ENCODE measurements at regions not wholly inside any gene's neighbourhood (a gene's known extent, or its start where the extent isn't known, plus 50 kb on each side); places are given as distances from the start of the nearest gene placed in this dataset.
"Not testable (repeated sequence)": the region's sequence is repeated elsewhere in the genome, so short reads cannot be mapped to it uniquely, and the experiment has no call there.

GRCh38 chr3:27639271-27639670 lies 82.9 kb downstream of the EOMES start:
- no peaks in the 10 kb centered on the region for H3K27me3 Mint-ChIP-seq
- peak overlapping the region; percentile 76 for H3K27ac Mint-ChIP-seq
- H3K4me1 Mint-ChIP-seq (ENCODE audit: low read depth), result peaks cover 14% of the 10 kb centered on the region
- no peak overlapping the region for H3K4me3 Mint-ChIP-seq
- DNase-seq, result no peak
- no peaks in the 10 kb centered on the region for H3K36me3 Mint-ChIP-seq (ENCODE audit: low read depth)
- no peaks in the 10 kb centered on the region for H3K9me3 Mint-ChIP-seq

- Mint-ChIP-seq H3K27ac (no peak overlapping the region), H3K27me3 (no peaks in the 10 kb centered on the region), H3K36me3 (ENCODE audit: low read depth) (no peaks in the 10 kb centered on the region), H3K4me3 (no peak overlapping the region), H3K4me1 (ENCODE audit: low read depth) (peaks cover 18% of the 10 kb centered on the region), H3K9me3 (no peaks in the 10 kb centered on the region)
- no peak for DNase-seq
Measured at GRCh38 chr3:27638594-27638993, 83.5 kb downstream of the EOMES start.

GRCh38 chr3:27637346-27637995 lies 84.7 kb downstream of the EOMES start:
- no peaks in the 10 kb centered on the region for H3K9me3 Mint-ChIP-seq
- H3K27me3 Mint-ChIP-seq, result no peaks in the 10 kb centered on the region
- peaks cover 26% of the 10 kb centered on the region for H3K4me1 Mint-ChIP-seq (ENCODE audit: low read depth)
- H3K4me3 Mint-ChIP-seq, result no peak overlapping the region
- peaks cover 4% of the 10 kb centered on the region for H3K36me3 Mint-ChIP-seq (ENCODE audit: low read depth)
- no peak for DNase-seq
- H3K27ac Mint-ChIP-seq, result no peak overlapping the region

- H3K4me3 Mint-ChIP-seq; DNase-seq; H3K27me3 Mint-ChIP-seq; H3K27ac Mint-ChIP-seq; H3K36me3 Mint-ChIP-seq (ENCODE audit: low read depth); H3K9me3 Mint-ChIP-seq: not testable (repeated sequence)
- H3K4me1 Mint-ChIP-seq (ENCODE audit: low read depth), result peaks cover 36% of the 10 kb centered on the region
Measured at GRCh38 chr3:27635006-27635405, 87.1 kb downstream of the EOMES start.

- H3K36me3 Mint-ChIP-seq (ENCODE audit: low read depth), result peaks cover 4% of the 10 kb centered on the region
- H3K27ac Mint-ChIP-seq, result peak overlapping the region; percentile 86
- no peak for DNase-seq
- H3K9me3 Mint-ChIP-seq, result no peaks in the 10 kb centered on the region
- H3K27me3 Mint-ChIP-seq, result no peaks in the 10 kb centered on the region
- peak overlapping the region; percentile 78 for H3K4me3 Mint-ChIP-seq
- peaks cover 37% of the 10 kb centered on the region for H3K4me1 Mint-ChIP-seq (ENCODE audit: low read depth)
Measured at GRCh38 chr3:27633224-27633545, 88.9 kb downstream of the EOMES start.

- peak overlapping the region; percentile 88 for H3K27ac Mint-ChIP-seq
- peak overlapping the region; percentile 78 for H3K4me3 Mint-ChIP-seq
- peak; percentile 74 for DNase-seq
- H3K9me3 Mint-ChIP-seq, result no peaks in the 10 kb centered on the region
- no peaks in the 10 kb centered on the region for H3K27me3 Mint-ChIP-seq
- peaks cover 4% of the 10 kb centered on the region for H3K36me3 Mint-ChIP-seq (ENCODE audit: low read depth)
- H3K4me1 Mint-ChIP-seq (ENCODE audit: low read depth), result peaks cover 41% of the 10 kb centered on the region
Measured at GRCh38 chr3:27632431-27633223, 89.5 kb downstream of the EOMES start.

- H3K27me3 Mint-ChIP-seq, result no peaks in the 10 kb centered on the region
- no peak for DNase-seq
- H3K27ac Mint-ChIP-seq, result peak overlapping the region; percentile 91
- H3K9me3 Mint-ChIP-seq, result no peaks in the 10 kb centered on the region
- peaks cover 44% of the 10 kb centered on the region for H3K4me1 Mint-ChIP-seq (ENCODE audit: low read depth)
- peaks cover 4% of the 10 kb centered on the region for H3K36me3 Mint-ChIP-seq (ENCODE audit: low read depth)
- H3K4me3 Mint-ChIP-seq, result no peak overlapping the region
Measured at GRCh38 chr3:27630885-27631284, 91.2 kb downstream of the EOMES start.

- Mint-ChIP-seq H3K27ac (peak overlapping the region; percentile 27), H3K27me3 (no peaks in the 10 kb centered on the region), H3K4me1 (ENCODE audit: low read depth) (peaks cover 54% of the 10 kb centered on the region), H3K36me3 (ENCODE audit: low read depth) (peaks cover 4% of the 10 kb centered on the region), H3K9me3 (no peaks in the 10 kb centered on the region), H3K4me3 (no peak overlapping the region)
- DNase-seq, result no peak
Measured at GRCh38 chr3:27629366-27629765, 92.8 kb downstream of the EOMES start.

GRCh38 chr3:27628026-27628750 lies 93.9 kb downstream of the EOMES start:
- H3K27ac Mint-ChIP-seq, result no peak overlapping the region
- no peaks in the 10 kb centered on the region for H3K27me3 Mint-ChIP-seq
- no peak for DNase-seq
- H3K9me3 Mint-ChIP-seq, result no peaks in the 10 kb centered on the region
- no peak overlapping the region for H3K4me3 Mint-ChIP-seq
- peaks cover 3% of the 10 kb centered on the region for H3K36me3 Mint-ChIP-seq (ENCODE audit: low read depth)
- peaks cover 48% of the 10 kb centered on the region for H3K4me1 Mint-ChIP-seq (ENCODE audit: low read depth)

- Mint-ChIP-seq H3K36me3 (ENCODE audit: low read depth) (no peaks in the 10 kb centered on the region), H3K9me3 (no peaks in the 10 kb centered on the region), H3K27me3 (no peaks in the 10 kb centered on the region), H3K4me3 (no peak overlapping the region), H3K27ac (no peak overlapping the region), H3K4me1 (ENCODE audit: low read depth) (peaks cover 41% of the 10 kb centered on the region)
- no peak for DNase-seq
Measured at GRCh38 chr3:27626596-27627118, 95.5 kb downstream of the EOMES start.

- Mint-ChIP-seq H3K9me3 (no peaks in the 10 kb centered on the region), H3K4me1 (ENCODE audit: low read depth) (peaks cover 35% of the 10 kb centered on the region), H3K36me3 (ENCODE audit: low read depth) (no peaks in the 10 kb centered on the region), H3K27me3 (no peaks in the 10 kb centered on the region), H3K27ac (no peak overlapping the region), H3K4me3 (no peak overlapping the region)
- no peak for DNase-seq
Measured at GRCh38 chr3:27625864-27626263, 96.3 kb downstream of the EOMES start.

- Mint-ChIP-seq H3K4me1 (ENCODE audit: low read depth) (peaks cover 19% of the 10 kb centered on the region), H3K4me3 (no peak overlapping the region), H3K9me3 (no peaks in the 10 kb centered on the region), H3K27ac (no peak overlapping the region), H3K36me3 (ENCODE audit: low read depth) (no peaks in the 10 kb centered on the region), H3K27me3 (no peaks in the 10 kb centered on the region)
- DNase-seq, result no peak
Measured at GRCh38 chr3:27623085-27623753, 98.9 kb downstream of the EOMES start.

- Mint-ChIP-seq H3K27me3 (no peaks in the 10 kb centered on the region), H3K4me1 (ENCODE audit: low read depth) (no peaks in the 10 kb centered on the region), H3K9me3 (peaks cover 10% of the 10 kb centered on the region), H3K36me3 (ENCODE audit: low read depth) (no peaks in the 10 kb centered on the region), H3K27ac (no peak overlapping the region), H3K4me3 (no peak overlapping the region)
- DNase-seq, result no peak
Measured at GRCh38 chr3:27617552-27617951, 104.6 kb downstream of the EOMES start.

- Mint-ChIP-seq H3K36me3 (ENCODE audit: low read depth) (no peaks in the 10 kb centered on the region), H3K27ac (no peak overlapping the region), H3K9me3 (peaks cover 10% of the 10 kb centered on the region), H3K4me1 (ENCODE audit: low read depth) (no peaks in the 10 kb centered on the region), H3K27me3 (no peaks in the 10 kb centered on the region), H3K4me3 (no peak overlapping the region)
- DNase-seq, result no peak
Measured at GRCh38 chr3:27616031-27616430, 106.1 kb downstream of the EOMES start.
